ENCODE measurements at regions not wholly inside any gene's neighbourhood (a gene's known extent, or its start where the extent isn't known, plus 50 kb on each side); places are given as distances from the start of the nearest gene placed in this dataset.

DNA sequence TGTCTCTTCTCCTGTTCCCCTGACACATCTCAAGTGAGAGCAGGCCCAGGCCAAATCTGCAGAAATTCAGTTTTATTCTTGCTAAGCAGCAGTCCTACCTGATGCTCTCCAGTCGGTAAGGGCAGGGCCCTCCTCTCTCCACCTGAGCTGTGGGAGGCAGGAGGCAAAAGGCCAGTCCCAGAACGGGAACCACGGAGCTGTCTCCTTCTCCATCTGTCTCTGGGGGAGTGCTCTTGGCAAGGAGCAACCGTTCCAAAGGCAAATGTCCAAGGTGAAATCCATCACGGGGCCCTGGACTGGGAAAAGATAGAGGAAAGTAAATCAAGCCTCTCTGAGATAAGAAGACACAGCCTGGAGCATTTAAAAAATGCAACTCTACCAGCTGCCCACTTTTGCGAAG is 65.2 kb upstream of the CDON start:
- no peak overlapping the region for H3K4me3 ChIP-seq (replicated peaks in 1 of 3; ENCODE audit: insufficient read depth in 1 of 3, low read depth in 1 of 3, low read length in 3 of 3)
- no TSS peak for BruUV-seq (replicated peaks)
- DNase-seq (ENCODE audit: low read depth, low spot score) (no peak), FAIRE-seq (no peak)
- no peaks in the 10 kb centered on the region for H4K20me1 ChIP-seq (replicated peaks; ENCODE audit: control insufficient read depth, extremely low read depth, insufficient read depth, low read length)
- dilution Hi-C loops (cut with MboI; ENCODE audit: extremely low pct_ligation_motif_present, low sequenced_read_pairs) = no loop called here
- H3K4me2 ChIP-seq (ENCODE audit: insufficient read depth, low read length) = no peak overlapping the region
- no peaks in the 10 kb centered on the region for H3K9me1 ChIP-seq (replicated peaks; ENCODE audit: control insufficient read depth, extremely low read depth, insufficient read depth, low read length)
- H3K36me3 ChIP-seq (ENCODE audit: control insufficient read depth in 2 of 2, extremely low read depth in 1 of 2, insufficient read depth in 2 of 2, low read length in 2 of 2) = no peaks in the 10 kb centered on the region
- H3K9ac ChIP-seq (replicated peaks; ENCODE audit: extremely low read depth, insufficient read depth, low read length) = no peak overlapping the region
- no peaks in the 10 kb centered on the region for H3K79me2 ChIP-seq (ENCODE audit: control insufficient read depth, insufficient read depth, low read length)
- ChIA-PET POLR2A (no interaction called here), CTCF (no interaction called here)
- H3K27me3 ChIP-seq (ENCODE audit: control insufficient read depth in 2 of 2, insufficient read depth in 2 of 2, low read length in 2 of 2) = peaks cover 0 to 2% of the 10 kb centered on the region in 2 experiments
- H2AFZ ChIP-seq (ENCODE audit: low read depth, low read length) = no peak overlapping the region
- H3K27ac ChIP-seq (ENCODE audit: insufficient read depth, low read depth, low read length) = no peak overlapping the region
- intact Hi-C loops (cut with micrococcal nuclease) = no loop called here
- no peaks in the 10 kb centered on the region for H3K9me3 ChIP-seq (replicated peaks; ENCODE audit: control insufficient read depth, insufficient read depth, low read length)
- no peaks in the 10 kb centered on the region for H3K4me1 ChIP-seq (ENCODE audit: control insufficient read depth, extremely low read depth, insufficient read depth, low read length)
- TF ChIP-seq JUN (IDR thresholded peaks at IDR 0.05; ENCODE audit: borderline replicate concordance, insufficient read depth, insufficient read length, low read depth) (no peak), POLR2A (IDR thresholded peaks at IDR 0.05; ENCODE audit: low read depth, low read length) (no peak), FOS (IDR thresholded peaks at IDR 0.05; ENCODE audit: borderline replicate concordance, insufficient read depth, low read length) (no peak), POLR2AphosphoS5 (IDR thresholded peaks at IDR 0.05; ENCODE audit: insufficient read depth, low read depth, low read length) (no peak), GATA2 (IDR thresholded peaks at IDR 0.05; ENCODE audit: insufficient read depth, insufficient read length, low read depth, low read length) (no peak), MYC (IDR thresholded peaks at IDR 0.05; ENCODE audit: low read depth, low read length) (no peak), EZH2 (IDR thresholded peaks at IDR 0.05; ENCODE audit: borderline replicate concordance, low read depth, low read length, severe bottlenecking) (no peak), CTCF (IDR thresholded peaks at IDR 0.05; ENCODE audit: extremely low read depth in 1 of 2, insufficient read depth in 1 of 2, low read depth in 1 of 2, low read length in 2 of 2) (no peak)
- TF ChIP-seq, protein P1, sequence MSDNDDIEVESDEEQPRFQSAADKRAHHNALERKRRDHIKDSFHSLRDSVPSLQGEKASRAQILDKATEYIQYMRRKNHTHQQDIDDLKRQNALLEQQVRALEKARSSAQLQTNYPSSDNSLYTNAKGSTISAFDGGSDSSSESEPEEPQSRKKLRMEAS (IDR thresholded peaks at IDR 0.05; ENCODE audit: insufficient read depth, insufficient read length) = no peak
